Gastrocnemius medialis (tissue), 4 donors: ENCODE measurements at regions not wholly inside any gene's neighbourhood (a gene's known extent, or its start where the extent isn't known, plus 50 kb on each side); places are given as distances from the start of the nearest gene placed in this dataset.

ENCODE experiments used
- CTCF ChIP-seq, 5 experiments: fragments of 450-650 bp in 3 of 5; fragments of 200-600 bp in 2 of 5; sonication (generic) in 2 of 5; IDR thresholded peaks in 4 of 5; conservative IDR thresholded peaks in 1 of 5; 1 replicate in 4 of 5; 2 replicates in 1 of 5; pipeline ENCODE4 v1.5.1; 2016 to 2019; ENCODE audit warnings: antibody characterized with exemption in 5 of 5, mild to moderate bottlenecking in 3 of 5, moderate library complexity in 3 of 5
- POLR2A ChIP-seq, 2 donors: fragments of 450-650 bp; IDR thresholded peaks; one replicate each; pipeline ENCODE4 v1.6.1; 2017; ENCODE audit warnings: antibody characterized with exemption in 2 of 2, mild to moderate bottlenecking in 2 of 2, moderate library complexity in 2 of 2

- TF ChIP-seq CTCF (IDR thresholded peaks at IDR 0.05 in 4 of 5, conservative IDR thresholded peaks at IDR 0.05 in 1 of 5) (no peak), POLR2A (IDR thresholded peaks at IDR 0.05) (no peak)
Observed at GRCh38 chr5:34409373-34409772, 246.8 kb upstream of the RAI14 start.
